Glutamatergic neuron (in vitro differentiated cells): ENCODE measurements at regions not wholly inside any gene's neighbourhood (a gene's known extent, or its start where the extent isn't known, plus 50 kb on each side); places are given as distances from the start of the nearest gene placed in this dataset.
A peak's percentile ranks its signal among the peaks of the same experiment; 100 is the strongest.

ENCODE experiments used
- DNase-seq: peaks from one replicate; pipeline ENCODE4 v3.0.0; 2022
- H3K27ac Mint-ChIP-seq: one replicate; pipeline ENCODE4 v1.8.0; 2020; ENCODE audit warnings: mild to moderate bottlenecking, mixed read lengths, inconsistent platforms; ENCODE audit not compliant: unreplicated experiment
- H3K27me3 Mint-ChIP-seq: one replicate; pipeline ENCODE4 v1.8.0; 2020; ENCODE audit warnings: mild to moderate bottlenecking, moderate library complexity, mixed read lengths, inconsistent platforms; ENCODE audit not compliant: unreplicated experiment
- H3K36me3 Mint-ChIP-seq: one replicate; pipeline ENCODE4 v1.8.0; 2020; ENCODE audit warnings: mild to moderate bottlenecking, mixed read lengths, inconsistent platforms; ENCODE audit not compliant: unreplicated experiment
- H3K4me1 Mint-ChIP-seq: one replicate; pipeline ENCODE4 v1.8.0; 2020; ENCODE audit warnings: mild to moderate bottlenecking, low read depth, mixed read lengths, inconsistent platforms; ENCODE audit not compliant: unreplicated experiment
- H3K4me3 Mint-ChIP-seq: one replicate; pipeline ENCODE4 v1.8.0; 2020; ENCODE audit warnings: mild to moderate bottlenecking, mixed read lengths, inconsistent platforms; ENCODE audit not compliant: unreplicated experiment
- H3K9me3 Mint-ChIP-seq: one replicate; pipeline ENCODE4 v1.8.0; 2020; ENCODE audit warnings: mild to moderate bottlenecking, moderate library complexity, mixed read lengths, inconsistent platforms; ENCODE audit not compliant: unreplicated experiment
- TF ChIP-seq, protein P1 (sequence below): fragments of 200-600 bp; sonication (generic); IDR thresholded peaks from one replicate; pipeline ENCODE4 v1.5.0; 2021; ENCODE audit not compliant: partially characterized antibody, unreplicated experiment

DNA sequence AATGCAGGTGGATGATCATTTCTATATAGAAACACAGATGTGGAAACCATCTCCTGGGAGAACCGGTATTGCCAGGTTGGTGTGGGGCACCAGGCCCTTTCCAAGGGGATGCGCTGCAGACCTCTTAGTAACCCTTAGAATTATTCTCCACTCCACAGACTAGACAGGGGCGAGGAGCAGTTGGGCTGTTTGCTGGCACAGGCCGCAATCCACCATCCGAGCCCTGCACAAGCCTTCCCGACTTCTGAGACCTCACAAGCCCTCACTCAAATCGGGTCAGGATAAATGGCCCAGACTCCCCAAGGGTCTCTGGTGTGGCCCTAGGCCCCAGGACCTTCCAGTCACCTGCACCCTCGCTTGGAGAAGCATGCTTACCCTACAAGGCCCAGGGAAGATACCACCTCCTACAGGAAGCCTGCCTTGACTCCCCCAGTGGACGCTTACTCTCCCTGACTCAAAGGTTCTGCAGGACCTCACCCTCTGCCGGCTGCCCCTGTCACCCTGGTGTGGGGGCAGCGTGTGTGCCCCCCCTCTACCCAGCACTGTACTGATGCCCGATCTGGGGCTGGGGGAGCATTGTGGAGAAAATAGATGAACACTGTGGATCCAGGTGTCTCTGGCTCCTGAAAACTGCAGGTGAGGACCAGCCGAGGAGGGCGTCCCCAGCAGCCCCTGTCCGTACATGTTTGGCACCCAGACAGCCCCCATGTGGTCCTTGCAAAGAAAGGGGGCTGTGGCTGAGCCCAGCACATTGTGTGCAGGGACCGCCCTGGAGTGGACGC is 49.8 kb upstream of the ACSF3 start:
- Mint-ChIP-seq H3K4me1 (peaks cover 6% of the 10 kb centered on the region), H3K4me3 (no peak overlapping the region)

More for the DNA sequence above, 49.8 kb upstream of the ACSF3 start:
- no peak overlapping the region for H3K27ac Mint-ChIP-seq
- peaks cover 5% of the 10 kb centered on the region for H3K36me3 Mint-ChIP-seq
- TF ChIP-seq, protein P1, sequence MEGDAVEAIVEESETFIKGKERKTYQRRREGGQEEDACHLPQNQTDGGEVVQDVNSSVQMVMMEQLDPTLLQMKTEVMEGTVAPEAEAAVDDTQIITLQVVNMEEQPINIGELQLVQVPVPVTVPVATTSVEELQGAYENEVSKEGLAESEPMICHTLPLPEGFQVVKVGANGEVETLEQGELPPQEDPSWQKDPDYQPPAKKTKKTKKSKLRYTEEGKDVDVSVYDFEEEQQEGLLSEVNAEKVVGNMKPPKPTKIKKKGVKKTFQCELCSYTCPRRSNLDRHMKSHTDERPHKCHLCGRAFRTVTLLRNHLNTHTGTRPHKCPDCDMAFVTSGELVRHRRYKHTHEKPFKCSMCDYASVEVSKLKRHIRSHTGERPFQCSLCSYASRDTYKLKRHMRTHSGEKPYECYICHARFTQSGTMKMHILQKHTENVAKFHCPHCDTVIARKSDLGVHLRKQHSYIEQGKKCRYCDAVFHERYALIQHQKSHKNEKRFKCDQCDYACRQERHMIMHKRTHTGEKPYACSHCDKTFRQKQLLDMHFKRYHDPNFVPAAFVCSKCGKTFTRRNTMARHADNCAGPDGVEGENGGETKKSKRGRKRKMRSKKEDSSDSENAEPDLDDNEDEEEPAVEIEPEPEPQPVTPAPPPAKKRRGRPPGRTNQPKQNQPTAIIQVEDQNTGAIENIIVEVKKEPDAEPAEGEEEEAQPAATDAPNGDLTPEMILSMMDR = no peak
- H3K9me3 Mint-ChIP-seq = peaks cover 10% of the 10 kb centered on the region
- peak; percentile 11 for DNase-seq
- H3K27me3 Mint-ChIP-seq = peaks cover 10% of the 10 kb centered on the region
